HG03342 (cell line): ENCODE measurements at regions not wholly inside any gene's neighbourhood (a gene's known extent, or its start where the extent isn't known, plus 50 kb on each side); places are given as distances from the start of the nearest gene placed in this dataset.
"Not testable (repeated sequence)": the region's sequence is repeated elsewhere in the genome, so short reads cannot be mapped to it uniquely, and the experiment has no call there.

Experiments used
- ATAC-seq: cut with Tn5 transposase; IDR thresholded peaks from one replicate; pipeline ENCODE4 v1.9.1; 2021; ENCODE audit warnings: mild to moderate bottlenecking, moderate library complexity; ENCODE audit not compliant: unreplicated experiment

- no peak for ATAC-seq
These were observed 210.2 kb downstream of the KCNRG start for GRCh38 chr13:50225193-50226155.

- peak; percentile 48 for ATAC-seq
These were observed 211.4 kb downstream of the KCNRG start for GRCh38 chr13:50226515-50227155.

- ATAC-seq: no peak
These were observed 212.1 kb downstream of the KCNRG start for GRCh38 chr13:50227361-50227760.

GRCh38 chr13:50228527-50228926 lies 213.3 kb downstream of the KCNRG start:
- no peak for ATAC-seq

- peak; percentile 56 for ATAC-seq
These were observed 214.9 kb downstream of the KCNRG start for GRCh38 chr13:50229960-50230661.

GRCh38 chr13:50230662-50230978 lies 215.4 kb downstream of the KCNRG start:
- ATAC-seq: no peak

- not testable (repeated sequence) for ATAC-seq
These were observed 218.3 kb downstream of the KCNRG start for GRCh38 chr13:50233574-50233973.

GRCh38 chr13:50235604-50236342 lies 220.5 kb downstream of the KCNRG start:
- ATAC-seq: no peak

- peak; percentile 95 for ATAC-seq
These were observed 221.7 kb downstream of the KCNRG start for GRCh38 chr13:50236898-50237318.

GRCh38 chr13:50238922-50239321 lies 223.7 kb downstream of the KCNRG start:
- no peak for ATAC-seq

GRCh38 chr13:50241479-50241878 lies 226.2 kb downstream of the KCNRG start:
- ATAC-seq: no peak

- no peak for ATAC-seq
These were observed 228.7 kb downstream of the KCNRG start for GRCh38 chr13:50243931-50244330.

- ATAC-seq: no peak
These were observed 229.1 kb downstream of the KCNRG start for GRCh38 chr13:50244355-50244712.

- peak; percentile 94 for ATAC-seq
These were observed 229.7 kb downstream of the KCNRG start for GRCh38 chr13:50244713-50245574.

GRCh38 chr13:50247223-50247622 lies 232.0 kb downstream of the KCNRG start:
- ATAC-seq: no peak

- no peak for ATAC-seq
These were observed 233.4 kb downstream of the KCNRG start for GRCh38 chr13:50248516-50249143.

- no peak for ATAC-seq
These were observed 233.9 kb downstream of the KCNRG start for GRCh38 chr13:50249144-50249521.

GRCh38 chr13:50250401-50250800 lies 235.2 kb downstream of the KCNRG start:
- no peak for ATAC-seq

- ATAC-seq: no peak
These were observed 240.4 kb downstream of the KCNRG start for GRCh38 chr13:50255639-50256038.
